WTC11 (cell line): ENCODE measurements at regions not wholly inside any gene's neighbourhood (a gene's known extent, or its start where the extent isn't known, plus 50 kb on each side); places are given as distances from the start of the nearest gene placed in this dataset.

ENCODE experiments used
- ATAC-seq: fragments of 200-7000 bp; cut with Tn5 transposase; 2 replicates; pipeline ENCODE4 v1.10.0; 2021; ENCODE audit warnings: mild to moderate bottlenecking, moderate library complexity
- CTCF ChIA-PET: fragments of 300-600 bp; sonication (Branson Sonifier 250); formaldehyde crosslinking; loops from one replicate; lab custom pipeline; 2021; ENCODE audit warnings: antibody characterized with exemption; lab: Charles Lee
- POLR2A ChIA-PET: fragments of 350-600 bp; sonication (Branson Sonifier 250); formaldehyde crosslinking; loops from one replicate; lab custom pipeline; 2021; ENCODE audit warnings: antibody characterized with exemption; lab: Charles Lee
- DNase-seq: peaks from one replicate; pipeline ENCODE4 v3.0.0; 2021; ENCODE audit warnings: low spot score
- H3K27ac Mint-ChIP-seq: 2 replicates; pipeline ENCODE4 v1.8.0; 2021; ENCODE audit warnings: mixed read lengths
- H3K27me3 Mint-ChIP-seq: 2 replicates; pipeline ENCODE4 v1.8.0; 2021; ENCODE audit warnings: low read depth, mild to moderate bottlenecking, moderate library complexity, mixed read lengths
- H3K36me3 Mint-ChIP-seq: 2 replicates; pipeline ENCODE4 v1.8.0; 2021; ENCODE audit warnings: mixed read lengths
- H3K4me1 Mint-ChIP-seq: 2 replicates; pipeline ENCODE4 v1.8.0; 2022; ENCODE audit warnings: mixed read lengths
- H3K4me3 Mint-ChIP-seq: 2 replicates; pipeline ENCODE4 v1.8.0; 2021; ENCODE audit warnings: mild to moderate bottlenecking, moderate library complexity, mixed read lengths
- H3K9me3 Mint-ChIP-seq: 2 replicates; pipeline ENCODE4 v1.8.0; 2021; ENCODE audit warnings: mixed read lengths
- CREM ChIP-seq: sonication (generic); formaldehyde crosslinking; IDR thresholded peaks from 2 replicates; pipeline ENCODE4 v1.8.1; 2022; ENCODE audit warnings: mild to moderate bottlenecking, missing genetic modification reagents, moderate library complexity
- EMX1 ChIP-seq: fragments of 250-450 bp; sonication (Bioruptor Pico); IDR thresholded peaks from 2 replicates; pipeline ENCODE4 v1.8.0; 2021; ENCODE audit warnings: mild to moderate bottlenecking
- ETV6 ChIP-seq: sonication (generic); formaldehyde crosslinking; IDR thresholded peaks from 2 replicates; pipeline ENCODE4 v1.8.1; 2022; ENCODE audit warnings: mild to moderate bottlenecking, missing genetic modification reagents
- FOXJ3 ChIP-seq: sonication (generic); formaldehyde crosslinking; IDR thresholded peaks from 2 replicates; pipeline ENCODE4 v1.9.0; 2021; ENCODE audit warnings: missing genetic modification reagents, mild to moderate bottlenecking, borderline replicate concordance
- GRHL2 ChIP-seq: fragments of 250-450 bp; sonication (Bioruptor Pico); IDR thresholded peaks from 2 replicates; pipeline ENCODE4 v1.8.0; 2022; ENCODE audit warnings: mild to moderate bottlenecking, moderate library complexity; ENCODE audit not compliant: insufficient replicate concordance, severe bottlenecking
- MYBL2 ChIP-seq: sonication (generic); formaldehyde crosslinking; IDR thresholded peaks from 2 replicates; pipeline ENCODE4 v1.8.1; 2023; ENCODE audit warnings: mild to moderate bottlenecking, moderate library complexity, missing genetic modification reagents
- NR1H2 ChIP-seq: sonication (generic); formaldehyde crosslinking; IDR thresholded peaks from 2 replicates; pipeline ENCODE4 v1.9.0; 2021; ENCODE audit warnings: mild to moderate bottlenecking, moderate library complexity, missing genetic modification reagents
- SMAD4 ChIP-seq: sonication (generic); formaldehyde crosslinking; IDR thresholded peaks from 2 replicates; pipeline ENCODE4 v1.8.0; 2022; ENCODE audit warnings: mild to moderate bottlenecking, missing genetic modification reagents
- ZNF121 ChIP-seq: sonication (generic); formaldehyde crosslinking; IDR thresholded peaks from 2 replicates; pipeline ENCODE4 v1.8.0; 2023; ENCODE audit warnings: missing genetic modification reagents
- ZNF219 ChIP-seq: sonication (generic); formaldehyde crosslinking; IDR thresholded peaks from 2 replicates; pipeline ENCODE4 v1.8.0; 2023; ENCODE audit warnings: missing genetic modification reagents, mild to moderate bottlenecking, borderline replicate concordance
- ZNF263 ChIP-seq: sonication (generic); formaldehyde crosslinking; IDR thresholded peaks from 2 replicates; pipeline ENCODE4 v1.8.1; 2022; ENCODE audit warnings: low read depth, mild to moderate bottlenecking, moderate library complexity, missing genetic modification reagents
- ZNF317 ChIP-seq: sonication (generic); formaldehyde crosslinking; IDR thresholded peaks from 2 replicates; pipeline ENCODE4 v1.8.1; 2023; ENCODE audit warnings: low read depth, mild to moderate bottlenecking, moderate library complexity, missing genetic modification reagents, borderline replicate concordance
- TF ChIP-seq, protein P1 (sequence below): fragments of 250-450 bp; sonication (Bioruptor Pico); IDR thresholded peaks from 2 replicates; pipeline ENCODE4 v2.1.2; 2022; ENCODE audit warnings: mild to moderate bottlenecking, moderate library complexity
- TF ChIP-seq, protein P2 (sequence below): sonication (generic); formaldehyde crosslinking; IDR thresholded peaks from 2 replicates; pipeline ENCODE4 v1.8.1; 2023; ENCODE audit warnings: mild to moderate bottlenecking, missing genetic modification reagents
- TF ChIP-seq, protein P3 (sequence below): sonication (generic); formaldehyde crosslinking; IDR thresholded peaks from 2 replicates; pipeline ENCODE4 v1.8.1; 2023; ENCODE audit warnings: mild to moderate bottlenecking, missing genetic modification reagents, moderate library complexity
- TF ChIP-seq, protein P4 (sequence below): sonication (generic); formaldehyde crosslinking; IDR thresholded peaks from 2 replicates; pipeline ENCODE4 v1.8.1; 2022; ENCODE audit warnings: mild to moderate bottlenecking, moderate library complexity, missing genetic modification reagents
- TF ChIP-seq, protein P5 (sequence below): fragments of 250-450 bp; sonication (Bioruptor Pico); conservative IDR thresholded peaks from 2 replicates; pipeline ENCODE4 v1.9.0; 2021; ENCODE audit warnings: mild to moderate bottlenecking
- TF ChIP-seq, protein P6 (sequence below): fragments of 250-450 bp; sonication (Bioruptor Pico); IDR thresholded peaks from 2 replicates; pipeline ENCODE4 v1.9.0; 2021; ENCODE audit warnings: moderate library complexity, mild to moderate bottlenecking, inconsistent platforms, borderline replicate concordance

- no peak for TF ChIP-seq SMAD4
- TF ChIP-seq, protein P1, sequence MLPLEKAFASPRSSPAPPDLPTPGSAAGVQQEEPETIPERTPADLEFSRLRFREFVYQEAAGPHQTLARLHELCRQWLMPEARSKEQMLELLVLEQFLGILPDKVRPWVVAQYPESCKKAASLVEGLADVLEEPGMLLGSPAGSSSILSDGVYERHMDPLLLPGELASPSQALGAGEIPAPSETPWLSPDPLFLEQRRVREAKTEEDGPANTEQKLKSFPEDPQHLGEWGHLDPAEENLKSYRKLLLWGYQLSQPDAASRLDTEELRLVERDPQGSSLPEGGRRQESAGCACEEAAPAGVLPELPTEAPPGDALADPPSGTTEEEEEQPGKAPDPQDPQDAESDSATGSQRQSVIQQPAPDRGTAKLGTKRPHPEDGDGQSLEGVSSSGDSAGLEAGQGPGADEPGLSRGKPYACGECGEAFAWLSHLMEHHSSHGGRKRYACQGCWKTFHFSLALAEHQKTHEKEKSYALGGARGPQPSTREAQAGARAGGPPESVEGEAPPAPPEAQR (CRISPR knock-in tag): no peak
- TF ChIP-seq EMX1 (CRISPR knock-in tag): no peak
- no peak for TF ChIP-seq FOXJ3 (CRISPR knock-in tag)
- TF ChIP-seq ZNF317 (CRISPR knock-in tag): no peak
- TF ChIP-seq ZNF263: no peak
- TF ChIP-seq, protein P2, sequence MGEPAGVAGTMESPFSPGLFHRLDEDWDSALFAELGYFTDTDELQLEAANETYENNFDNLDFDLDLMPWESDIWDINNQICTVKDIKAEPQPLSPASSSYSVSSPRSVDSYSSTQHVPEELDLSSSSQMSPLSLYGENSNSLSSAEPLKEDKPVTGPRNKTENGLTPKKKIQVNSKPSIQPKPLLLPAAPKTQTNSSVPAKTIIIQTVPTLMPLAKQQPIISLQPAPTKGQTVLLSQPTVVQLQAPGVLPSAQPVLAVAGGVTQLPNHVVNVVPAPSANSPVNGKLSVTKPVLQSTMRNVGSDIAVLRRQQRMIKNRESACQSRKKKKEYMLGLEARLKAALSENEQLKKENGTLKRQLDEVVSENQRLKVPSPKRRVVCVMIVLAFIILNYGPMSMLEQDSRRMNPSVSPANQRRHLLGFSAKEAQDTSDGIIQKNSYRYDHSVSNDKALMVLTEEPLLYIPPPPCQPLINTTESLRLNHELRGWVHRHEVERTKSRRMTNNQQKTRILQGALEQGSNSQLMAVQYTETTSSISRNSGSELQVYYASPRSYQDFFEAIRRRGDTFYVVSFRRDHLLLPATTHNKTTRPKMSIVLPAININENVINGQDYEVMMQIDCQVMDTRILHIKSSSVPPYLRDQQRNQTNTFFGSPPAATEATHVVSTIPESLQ: no peak
- TF ChIP-seq, protein P3, sequence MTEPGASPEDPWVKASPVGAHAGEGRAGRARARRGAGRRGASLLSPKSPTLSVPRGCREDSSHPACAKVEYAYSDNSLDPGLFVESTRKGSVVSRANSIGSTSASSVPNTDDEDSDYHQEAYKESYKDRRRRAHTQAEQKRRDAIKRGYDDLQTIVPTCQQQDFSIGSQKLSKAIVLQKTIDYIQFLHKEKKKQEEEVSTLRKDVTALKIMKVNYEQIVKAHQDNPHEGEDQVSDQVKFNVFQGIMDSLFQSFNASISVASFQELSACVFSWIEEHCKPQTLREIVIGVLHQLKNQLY (CRISPR knock-in tag): no peak
- TF ChIP-seq, protein P4, sequence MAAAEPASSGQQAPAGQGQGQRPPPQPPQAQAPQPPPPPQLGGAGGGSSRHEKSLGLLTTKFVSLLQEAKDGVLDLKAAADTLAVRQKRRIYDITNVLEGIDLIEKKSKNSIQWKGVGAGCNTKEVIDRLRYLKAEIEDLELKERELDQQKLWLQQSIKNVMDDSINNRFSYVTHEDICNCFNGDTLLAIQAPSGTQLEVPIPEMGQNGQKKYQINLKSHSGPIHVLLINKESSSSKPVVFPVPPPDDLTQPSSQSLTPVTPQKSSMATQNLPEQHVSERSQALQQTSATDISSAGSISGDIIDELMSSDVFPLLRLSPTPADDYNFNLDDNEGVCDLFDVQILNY (CRISPR knock-in tag): no peak
- TF ChIP-seq, protein P5, sequence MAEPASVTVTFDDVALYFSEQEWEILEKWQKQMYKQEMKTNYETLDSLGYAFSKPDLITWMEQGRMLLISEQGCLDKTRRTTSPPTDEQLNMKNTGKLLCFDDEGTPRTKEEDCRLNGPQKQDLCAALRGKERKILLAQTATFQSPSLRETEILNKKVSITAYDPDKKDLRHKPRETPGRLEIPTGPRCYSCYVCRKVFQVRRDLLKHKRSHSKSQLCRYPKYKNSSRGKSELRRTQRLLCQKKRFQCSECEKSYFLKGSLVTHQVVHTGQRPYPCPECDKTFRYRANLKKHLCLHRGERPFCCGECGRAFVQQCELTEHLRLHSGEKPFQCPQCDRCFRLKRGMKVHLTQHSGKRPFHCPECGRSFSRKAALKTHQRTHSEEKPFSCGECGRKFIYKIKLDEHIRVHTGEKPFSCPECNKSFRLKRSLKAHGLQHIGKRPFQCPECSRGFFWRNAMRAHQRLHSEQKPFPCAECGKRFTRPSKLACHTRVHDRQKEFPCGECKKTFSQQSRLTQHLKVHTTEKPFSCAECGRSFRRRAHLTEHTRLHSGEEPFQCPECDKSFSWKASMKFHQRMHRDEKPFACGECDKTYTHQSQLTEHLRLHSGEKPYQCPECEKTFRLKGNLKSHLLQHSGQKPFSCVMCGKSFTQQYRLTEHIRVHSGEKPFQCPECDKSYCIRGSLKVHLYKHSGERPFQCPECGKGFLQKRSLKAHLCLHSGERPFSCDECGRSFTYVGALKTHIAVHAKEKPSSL: no peak
- TF ChIP-seq MYBL2 (CRISPR knock-in tag): no peak
- TF ChIP-seq ETV6: no peak
- no peak for TF ChIP-seq ZNF219 (CRISPR knock-in tag)
- CTCF ChIA-PET: no interaction called here
Observed at GRCh38 chr16:29307598-29308507, 98.7 kb downstream of the NPIPB11 start.

DNA sequence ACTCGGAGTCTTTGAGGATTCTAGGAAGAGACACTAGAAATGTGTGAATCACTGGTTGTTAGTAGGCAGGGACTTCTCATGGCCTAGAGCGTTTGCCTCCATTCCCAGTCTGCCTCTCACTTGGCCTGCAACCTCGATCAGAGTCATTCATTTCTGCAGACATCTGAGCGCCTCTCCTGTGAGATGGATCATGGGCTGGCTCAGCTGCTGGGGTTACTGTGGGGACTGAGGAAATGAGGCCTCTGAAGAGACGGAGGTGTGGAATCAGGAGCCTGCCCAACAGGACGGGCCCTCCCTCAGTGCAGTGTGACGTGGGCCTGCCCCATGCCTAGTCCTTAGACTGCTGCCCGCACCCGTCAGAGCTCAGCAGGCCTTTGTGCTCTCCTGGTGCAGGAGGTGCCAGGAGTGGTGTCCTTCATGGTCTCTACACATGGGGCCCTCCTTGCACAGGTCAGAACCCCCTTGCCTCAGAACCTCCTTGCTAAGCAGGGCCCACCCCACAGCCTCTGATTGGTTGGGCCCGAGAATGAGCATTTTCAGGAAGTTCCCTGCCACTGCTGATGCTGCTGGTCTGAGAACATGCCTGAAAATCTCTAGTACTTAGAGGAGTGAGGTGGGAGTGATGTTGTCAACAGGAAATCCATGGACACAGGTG, 99.4 kb downstream of the NPIPB11 start:
- ATAC-seq (no peak), DNase-seq (no peak)
- no peak overlapping the region for H3K27ac Mint-ChIP-seq
- H3K36me3 Mint-ChIP-seq: no peaks in the 10 kb centered on the region
- H3K4me1 Mint-ChIP-seq: no peaks in the 10 kb centered on the region
- H3K4me3 Mint-ChIP-seq: no peak overlapping the region
- TF ChIP-seq, protein P6, sequence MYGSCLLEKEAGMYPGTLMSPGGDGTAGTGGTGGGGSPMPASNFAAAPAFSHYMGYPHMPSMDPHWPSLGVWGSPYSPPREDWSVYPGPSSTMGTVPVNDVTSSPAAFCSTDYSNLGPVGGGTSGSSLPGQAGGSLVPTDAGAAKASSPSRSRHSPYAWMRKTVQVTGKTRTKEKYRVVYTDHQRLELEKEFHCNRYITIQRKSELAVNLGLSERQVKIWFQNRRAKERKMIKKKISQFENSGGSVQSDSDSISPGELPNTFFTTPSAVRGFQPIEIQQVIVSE (CRISPR knock-in tag): no peak
- TF ChIP-seq ZNF121 (CRISPR knock-in tag) (no peak), NR1H2 (CRISPR knock-in tag) (no peak), CREM (CRISPR knock-in tag) (no peak), GRHL2 (no peak)
- H3K9me3 Mint-ChIP-seq: no peaks in the 10 kb centered on the region
- ChIA-PET CTCF (no interaction called here), POLR2A (interaction anchor here (0.5 kb wide), 1 partner anchor 1424 kb away, joined by 6 read pairs; no protein-coding TSS in a partner anchor)
- no peaks in the 10 kb centered on the region for H3K27me3 Mint-ChIP-seq

More at GRCh38 chr16:29307598-29308507, 98.7 kb downstream of the NPIPB11 start:
- POLR2A ChIA-PET: interaction anchor here (0.5 kb wide), 1 partner anchor 1425 kb away, joined by 6 read pairs; no protein-coding TSS in a partner anchor
- no peaks in the 10 kb centered on the region for H3K27me3 Mint-ChIP-seq
- no peak for DNase-seq
- no peak overlapping the region for H3K4me3 Mint-ChIP-seq
- H3K36me3 Mint-ChIP-seq: no peaks in the 10 kb centered on the region
- H3K27ac Mint-ChIP-seq: no peak overlapping the region
- no peaks in the 10 kb centered on the region for H3K9me3 Mint-ChIP-seq
- ATAC-seq: no peak
- H3K4me1 Mint-ChIP-seq: no peaks in the 10 kb centered on the region
